ENCODE measurements at regions not wholly inside any gene's neighbourhood (a gene's known extent, or its start where the extent isn't known, plus 50 kb on each side); places are given as distances from the start of the nearest gene placed in this dataset.
"Not testable (repeated sequence)": the region's sequence is repeated elsewhere in the genome, so short reads cannot be mapped to it uniquely, and the experiment has no call there.

- not testable (repeated sequence) for TF ChIP-seq CTCF, POLR2AphosphoS5, POLR2A (IDR thresholded peaks at IDR 0.05)
Measured at GRCh38 chr10:27371375-27371774, 130.8 kb upstream of the ACBD5 start.
